ENCODE measurements at regions not wholly inside any gene's neighbourhood (a gene's known extent, or its start where the extent isn't known, plus 50 kb on each side); places are given as distances from the start of the nearest gene placed in this dataset.
"Not testable (repeated sequence)": the region's sequence is repeated elsewhere in the genome, so short reads cannot be mapped to it uniquely, and the experiment has no call there.

DNA sequence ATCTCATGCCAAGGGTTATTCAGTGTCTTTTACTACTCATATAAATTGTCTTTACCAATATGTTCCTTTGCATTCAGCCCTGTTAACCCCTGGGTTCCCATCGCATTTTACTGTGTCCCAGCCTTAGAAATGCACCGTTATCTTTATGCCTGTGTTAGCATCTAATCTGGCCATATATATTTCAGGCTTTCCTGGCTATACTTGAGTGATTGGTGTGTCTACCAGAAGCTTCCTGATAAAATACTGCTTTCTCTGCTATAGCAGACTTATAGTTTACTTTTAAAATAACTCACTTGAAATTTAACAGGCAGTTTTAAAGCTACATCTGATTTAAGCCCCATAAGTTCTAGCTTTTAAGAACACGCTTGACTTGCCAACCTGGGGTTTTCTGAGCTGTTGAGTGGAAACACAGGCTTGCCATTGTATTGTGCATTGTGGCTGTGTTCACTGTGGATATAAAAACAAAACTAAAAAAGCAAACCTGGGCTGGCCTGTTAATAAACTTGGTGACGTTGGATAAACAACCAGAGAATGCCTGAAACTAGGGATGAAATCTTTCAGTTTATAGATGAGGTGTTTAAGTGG lies 185.3 kb upstream of the TAPT1 start:
- ATAC-seq (no peak), DNase-seq (no peak)
- no peaks in the 10 kb centered on the region for H3K36me3 Mint-ChIP-seq (ENCODE audit: low read depth)
- peaks cover 2% of the 10 kb centered on the region for H3K27me3 Mint-ChIP-seq
- no peaks in the 10 kb centered on the region for H3K4me1 Mint-ChIP-seq
- no peak overlapping the region for H3K4me3 Mint-ChIP-seq
- no peak overlapping the region for H3K27ac Mint-ChIP-seq
- no peaks in the 10 kb centered on the region for H3K9me3 Mint-ChIP-seq

DNA sequence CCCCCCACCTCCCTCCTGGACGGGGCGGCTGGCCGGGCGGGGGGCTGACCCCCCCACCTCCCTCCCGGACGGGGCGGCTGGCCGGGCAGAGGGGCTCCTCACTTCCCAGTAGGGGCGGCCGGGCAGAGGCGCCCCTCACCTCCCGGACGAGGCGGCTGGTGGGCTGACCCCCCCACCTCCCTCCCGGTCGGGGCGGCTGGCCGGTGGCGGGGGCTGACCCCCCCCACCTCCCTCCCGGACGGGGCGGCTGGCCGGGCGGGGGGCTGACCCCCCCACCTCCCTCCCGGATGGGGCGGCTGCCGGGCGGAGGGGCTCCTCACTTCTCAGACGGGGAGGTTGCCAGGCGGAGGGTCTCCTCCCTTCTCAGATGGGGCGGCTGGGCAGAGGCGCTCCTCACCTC lies 166.9 kb upstream of the TAPT1 start:
- H3K36me3 Mint-ChIP-seq (ENCODE audit: low read depth); H3K27ac Mint-ChIP-seq; ATAC-seq; DNase-seq; H3K27me3 Mint-ChIP-seq; H3K9me3 Mint-ChIP-seq; H3K4me1 Mint-ChIP-seq; H3K4me3 Mint-ChIP-seq: not testable (repeated sequence)

DNA sequence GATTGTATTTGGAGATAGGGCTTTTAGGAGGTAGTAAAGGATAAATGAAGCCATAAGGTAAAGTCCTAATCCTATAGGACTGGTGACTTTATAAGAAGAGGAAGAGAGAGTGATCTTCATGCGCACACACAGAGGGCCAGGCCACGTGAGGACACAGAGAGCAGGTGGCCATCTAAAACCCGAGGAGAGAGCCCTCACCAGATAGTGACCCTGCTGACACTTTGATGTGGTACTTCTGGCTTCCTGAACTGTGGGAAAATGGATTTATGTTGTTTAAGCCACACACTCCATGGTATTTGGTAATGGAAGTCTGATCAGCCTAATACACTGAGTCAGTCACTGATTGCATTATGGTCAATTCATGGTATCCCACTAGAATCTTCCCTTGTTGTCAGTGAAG lies 164.9 kb upstream of the TAPT1 start:
- H3K4me3 Mint-ChIP-seq, result no peak overlapping the region
- H3K36me3 Mint-ChIP-seq (ENCODE audit: low read depth), result no peaks in the 10 kb centered on the region
- no peaks in the 10 kb centered on the region for H3K4me1 Mint-ChIP-seq
- H3K27me3 Mint-ChIP-seq, result peaks cover 4% of the 10 kb centered on the region
- H3K9me3 Mint-ChIP-seq, result no peaks in the 10 kb centered on the region
- no peak overlapping the region for H3K27ac Mint-ChIP-seq
- DNase-seq (no peak), ATAC-seq (no peak)

DNA sequence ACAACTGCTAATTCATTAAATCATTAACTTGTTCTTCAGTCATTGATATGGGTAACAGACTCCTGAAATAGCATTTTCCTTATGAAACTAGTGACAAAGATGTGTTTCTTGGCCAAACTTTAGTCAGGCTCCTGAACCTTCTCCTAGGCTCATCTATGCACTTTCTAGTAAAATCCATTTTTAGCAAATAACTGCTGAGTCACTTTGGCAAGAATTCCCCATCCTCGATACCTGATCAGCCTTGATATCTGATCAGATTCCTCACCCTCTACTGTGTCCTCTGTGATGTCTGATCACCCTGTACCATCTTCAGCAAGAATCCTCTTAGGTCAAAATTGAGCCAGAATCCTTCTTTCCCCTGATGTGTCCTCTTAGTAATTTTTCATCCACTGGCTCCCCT lies 161.2 kb upstream of the TAPT1 start:
- H3K27me3 Mint-ChIP-seq, result peaks cover 4% of the 10 kb centered on the region
- H3K27ac Mint-ChIP-seq, result no peak overlapping the region
- no peak for DNase-seq
- ATAC-seq, result no peak
- H3K4me1 Mint-ChIP-seq, result no peaks in the 10 kb centered on the region
- no peak overlapping the region for H3K4me3 Mint-ChIP-seq
- no peaks in the 10 kb centered on the region for H3K36me3 Mint-ChIP-seq (ENCODE audit: low read depth)
- no peaks in the 10 kb centered on the region for H3K9me3 Mint-ChIP-seq

DNA sequence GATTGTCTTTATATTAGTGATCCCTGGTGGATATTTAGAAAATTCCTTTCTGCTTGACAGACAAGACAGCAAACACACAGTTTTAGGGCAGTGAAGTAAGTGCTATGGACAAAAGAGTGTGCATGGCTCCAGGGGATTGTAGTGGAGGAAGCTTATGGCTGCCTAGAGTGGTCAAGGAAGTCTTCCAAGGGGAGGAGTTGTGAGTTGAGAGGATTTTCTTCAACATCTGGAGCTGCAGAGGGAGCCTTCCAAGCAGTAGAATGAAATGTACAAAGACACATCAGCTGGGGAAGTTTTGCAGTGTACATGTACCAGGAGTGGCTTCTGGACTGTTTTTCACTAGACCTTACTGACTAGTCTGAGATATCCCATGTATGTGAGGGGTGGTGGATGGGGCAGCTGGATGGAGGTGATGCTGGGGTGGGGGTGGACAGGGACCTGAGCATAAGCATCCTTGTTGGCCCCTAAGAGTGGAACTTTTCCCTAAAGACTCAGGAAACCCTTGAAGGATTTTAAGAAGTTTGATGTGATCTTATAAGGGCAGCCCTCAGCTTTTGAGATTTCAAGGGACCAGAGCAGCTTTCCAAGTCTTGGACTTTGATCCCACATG lies 160.5 kb upstream of the TAPT1 start:
- DNase-seq (no peak), ATAC-seq (no peak)
- peaks cover 4% of the 10 kb centered on the region for H3K27me3 Mint-ChIP-seq
- no peak overlapping the region for H3K4me3 Mint-ChIP-seq
- H3K4me1 Mint-ChIP-seq, result no peaks in the 10 kb centered on the region
- no peak overlapping the region for H3K27ac Mint-ChIP-seq
- H3K36me3 Mint-ChIP-seq (ENCODE audit: low read depth), result no peaks in the 10 kb centered on the region
- H3K9me3 Mint-ChIP-seq, result no peaks in the 10 kb centered on the region

DNA sequence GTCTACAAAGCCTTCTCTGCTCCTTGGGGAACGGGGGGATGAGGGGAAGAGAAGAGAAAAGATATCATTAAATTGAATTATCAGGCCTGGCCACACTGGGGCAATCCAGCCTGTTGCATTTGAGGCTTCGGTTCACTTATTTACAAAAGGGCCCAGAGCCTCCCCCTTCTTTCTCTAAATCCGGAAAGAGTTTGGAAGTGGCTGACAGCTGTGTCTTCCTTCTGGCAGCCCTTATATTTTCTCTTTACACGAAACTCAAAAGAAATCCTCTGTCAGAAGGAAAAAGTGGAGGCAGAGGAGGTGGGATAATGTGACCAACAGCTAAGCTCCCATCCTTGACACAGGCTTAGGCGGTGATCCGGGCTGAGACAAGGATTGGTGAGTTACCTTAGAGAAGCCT lies 158.3 kb upstream of the TAPT1 start:
- no peak overlapping the region for H3K4me3 Mint-ChIP-seq
- no peaks in the 10 kb centered on the region for H3K9me3 Mint-ChIP-seq
- H3K27ac Mint-ChIP-seq, result no peak overlapping the region

DNA sequence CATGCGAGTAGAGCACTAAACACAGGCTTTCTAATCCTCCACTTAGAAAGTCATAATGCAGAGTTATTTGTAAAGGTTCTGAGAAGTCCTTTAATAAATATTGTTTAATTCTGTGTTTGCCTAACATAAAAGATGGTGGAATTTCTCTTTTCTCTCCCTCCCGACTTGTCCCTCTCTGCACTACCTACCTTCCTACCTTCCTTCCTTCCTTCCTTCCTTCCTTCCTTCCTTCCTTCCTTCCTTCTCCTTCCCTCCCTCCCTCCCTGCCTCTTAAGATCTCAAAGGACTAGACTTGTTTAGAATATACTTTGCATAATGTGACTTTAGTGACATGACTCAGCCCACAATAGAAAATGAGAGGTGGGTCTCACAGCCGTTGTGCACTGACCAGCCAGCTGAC lies 156.3 kb upstream of the TAPT1 start:
- no peak overlapping the region for H3K4me3 Mint-ChIP-seq
- H3K9me3 Mint-ChIP-seq, result no peaks in the 10 kb centered on the region

More for the DNA sequence above, 158.3 kb upstream of the TAPT1 start:
- peaks cover 4% of the 10 kb centered on the region for H3K27me3 Mint-ChIP-seq
- H3K4me1 Mint-ChIP-seq, result no peaks in the 10 kb centered on the region
- H3K36me3 Mint-ChIP-seq (ENCODE audit: low read depth), result no peaks in the 10 kb centered on the region
- no peak for DNase-seq
- no peak for ATAC-seq

DNA sequence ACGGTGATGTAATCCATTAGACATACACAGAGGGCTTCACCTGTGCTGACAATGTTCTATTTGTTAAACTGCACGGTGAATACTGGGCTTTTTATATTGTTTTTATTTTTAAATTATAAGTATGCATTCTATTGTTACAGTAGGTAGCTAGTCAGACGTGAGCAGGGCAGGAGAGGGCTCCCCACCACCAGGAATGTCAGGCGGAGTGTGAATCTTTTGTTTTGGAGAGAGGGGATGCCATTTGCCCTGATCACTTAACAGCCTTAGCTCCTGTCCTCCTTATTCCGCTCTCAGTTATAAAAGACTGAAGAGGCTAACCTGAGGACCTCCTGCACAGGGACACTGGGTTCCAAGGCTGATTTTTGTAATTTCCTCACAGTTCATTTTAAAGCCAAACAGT lies 151.6 kb upstream of the TAPT1 start:
- no peaks in the 10 kb centered on the region for H3K36me3 Mint-ChIP-seq (ENCODE audit: low read depth)
- H3K27me3 Mint-ChIP-seq, result no peaks in the 10 kb centered on the region
- ATAC-seq, result no peak
- H3K9me3 Mint-ChIP-seq, result peaks cover 4% of the 10 kb centered on the region
- H3K4me3 Mint-ChIP-seq, result no peak overlapping the region
- no peak for DNase-seq
- H3K27ac Mint-ChIP-seq, result no peak overlapping the region
- H3K4me1 Mint-ChIP-seq, result no peaks in the 10 kb centered on the region

More for the DNA sequence above, 156.3 kb upstream of the TAPT1 start:
- no peaks in the 10 kb centered on the region for H3K36me3 Mint-ChIP-seq (ENCODE audit: low read depth)
- peaks cover 4% of the 10 kb centered on the region for H3K27me3 Mint-ChIP-seq
- no peaks in the 10 kb centered on the region for H3K4me1 Mint-ChIP-seq
- ATAC-seq (no peak), DNase-seq (no peak)
- no peak overlapping the region for H3K27ac Mint-ChIP-seq

DNA sequence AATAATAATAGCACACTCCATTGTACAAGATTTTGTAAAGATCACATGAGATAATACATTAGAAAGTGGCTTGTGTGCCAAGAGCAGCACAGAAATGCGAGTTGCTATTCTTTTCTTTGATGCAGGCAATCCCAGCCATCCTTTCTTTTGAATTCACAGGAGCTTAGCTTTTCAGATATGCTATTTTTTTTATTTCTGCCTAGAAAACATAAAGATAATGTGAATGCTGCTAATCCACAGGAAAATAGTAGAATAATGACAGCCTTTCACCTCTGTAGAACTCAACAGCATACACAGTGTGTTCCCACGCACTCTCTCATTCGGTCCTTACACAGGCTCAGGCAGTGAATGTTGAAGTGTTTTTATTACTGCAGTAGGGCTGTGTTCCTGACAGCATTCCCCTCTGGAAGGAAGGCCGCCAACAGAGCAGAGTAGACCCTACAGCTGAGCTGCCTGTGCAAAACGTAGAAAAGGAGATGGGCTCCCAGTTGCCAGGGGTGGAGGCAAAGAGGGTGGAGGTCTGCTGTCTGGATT lies 138.8 kb upstream of the TAPT1 start:
- Mint-ChIP-seq H3K27ac (no peak overlapping the region), H3K4me3 (no peak overlapping the region), H3K36me3 (ENCODE audit: low read depth) (no peaks in the 10 kb centered on the region), H3K9me3 (peaks cover 7% of the 10 kb centered on the region), H3K4me1 (no peaks in the 10 kb centered on the region), H3K27me3 (no peaks in the 10 kb centered on the region)
- DNase-seq, result no peak
- ATAC-seq, result no peak

DNA sequence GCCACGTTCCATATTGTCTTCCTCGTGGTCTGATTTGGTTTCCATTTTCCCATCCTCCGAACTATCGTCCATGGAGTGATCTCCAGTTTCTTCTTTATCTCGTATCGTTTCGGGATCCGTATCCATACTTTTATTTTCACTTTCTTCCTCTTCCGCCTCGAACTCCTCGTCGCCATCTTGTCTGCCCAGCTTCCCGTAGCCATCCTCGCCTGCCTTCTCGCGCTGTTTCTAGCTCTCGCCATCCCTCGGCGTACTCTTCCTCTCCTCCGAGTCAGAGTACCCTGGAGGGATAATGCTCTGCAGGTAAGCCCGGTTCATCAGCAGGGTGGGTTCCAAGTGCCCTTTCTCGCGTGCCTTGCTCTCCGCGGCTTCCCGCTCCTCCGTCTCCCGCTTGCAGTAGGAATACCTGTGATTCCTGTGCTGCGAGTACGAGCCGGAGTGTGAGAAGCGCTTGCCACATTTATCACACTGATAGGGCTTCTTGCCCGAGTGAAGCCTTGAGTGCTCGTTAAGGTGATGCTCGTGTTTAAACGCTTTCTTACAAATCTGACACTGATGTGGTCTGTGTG lies 134.5 kb upstream of the TAPT1 start:
- Mint-ChIP-seq H3K4me3 (no peak overlapping the region), H3K4me1 (no peaks in the 10 kb centered on the region), H3K27ac (no peak overlapping the region), H3K36me3 (ENCODE audit: low read depth) (no peaks in the 10 kb centered on the region), H3K9me3 (no peaks in the 10 kb centered on the region), H3K27me3 (no peaks in the 10 kb centered on the region)
- ATAC-seq (no peak), DNase-seq (no peak)

DNA sequence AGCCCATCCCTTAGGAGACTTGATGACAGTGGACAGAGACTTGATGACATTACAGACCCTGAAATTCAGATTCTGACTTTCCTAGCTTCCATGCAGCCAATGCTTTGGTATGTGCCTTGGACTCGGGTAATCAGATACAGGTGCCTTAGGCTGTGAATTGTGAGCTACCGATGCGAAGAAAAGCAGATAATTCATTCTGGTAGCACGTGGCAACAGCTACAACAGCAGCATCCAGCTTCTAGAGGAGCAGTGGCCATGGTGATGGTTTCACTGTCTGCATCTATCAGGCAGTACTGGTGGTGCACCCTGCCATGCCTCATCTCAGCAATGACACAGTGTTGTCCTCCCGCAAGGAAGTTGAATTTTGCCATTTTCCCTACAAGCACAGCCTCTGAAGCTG lies 126.9 kb upstream of the TAPT1 start:
- Mint-ChIP-seq H3K9me3 (no peaks in the 10 kb centered on the region), H3K4me3 (no peak overlapping the region), H3K36me3 (ENCODE audit: low read depth) (no peaks in the 10 kb centered on the region), H3K4me1 (no peaks in the 10 kb centered on the region), H3K27me3 (peaks cover 9% of the 10 kb centered on the region), H3K27ac (no peak overlapping the region)
- no peak for ATAC-seq
- no peak for DNase-seq

DNA sequence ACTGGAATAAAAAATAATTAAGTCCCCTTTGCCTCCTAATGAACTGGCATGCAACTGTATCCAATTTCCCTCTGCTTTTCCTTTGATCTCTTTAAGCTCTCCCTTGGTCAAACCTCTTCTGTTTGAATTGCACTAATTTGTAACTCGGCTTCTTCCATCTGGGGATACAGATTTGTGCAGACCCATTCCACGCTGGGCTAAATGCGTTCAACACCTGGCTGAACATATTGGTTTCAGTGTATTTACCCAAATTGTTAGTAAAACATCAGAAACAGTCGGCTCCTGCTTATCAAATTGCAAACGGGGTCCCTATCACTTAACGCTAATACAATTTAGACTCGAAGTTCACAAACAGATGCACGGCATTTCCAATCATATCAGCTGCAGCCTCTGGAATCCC lies 124.9 kb upstream of the TAPT1 start:
- Mint-ChIP-seq H3K9me3 (no peaks in the 10 kb centered on the region), H3K27me3 (peaks cover 12% of the 10 kb centered on the region), H3K36me3 (ENCODE audit: low read depth) (no peaks in the 10 kb centered on the region), H3K27ac (no peak overlapping the region), H3K4me3 (no peak overlapping the region), H3K4me1 (no peaks in the 10 kb centered on the region)
- no peak for DNase-seq
- ATAC-seq, result no peak

DNA sequence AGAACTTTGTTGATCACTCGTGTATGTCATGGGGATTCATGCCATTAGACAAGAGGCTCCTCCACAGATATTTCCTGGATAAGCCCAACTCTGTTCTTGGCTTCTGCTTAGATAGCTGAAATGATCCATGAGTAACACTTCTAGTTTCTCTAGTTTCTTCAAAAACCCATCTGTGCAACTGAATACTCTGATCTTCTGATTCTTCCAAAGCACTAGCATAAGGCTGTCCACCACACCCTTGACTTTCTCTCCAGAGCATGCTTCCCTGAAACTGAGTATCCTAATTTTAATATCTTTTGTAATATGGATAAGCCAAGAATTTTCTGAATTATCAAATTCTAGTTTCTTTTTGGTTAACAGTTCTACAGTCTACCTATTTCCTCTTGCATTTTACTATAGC lies 118.6 kb upstream of the TAPT1 start:
- no peak for DNase-seq
- Mint-ChIP-seq H3K4me3 (no peak overlapping the region), H3K9me3 (no peaks in the 10 kb centered on the region), H3K4me1 (no peaks in the 10 kb centered on the region), H3K36me3 (ENCODE audit: low read depth) (no peaks in the 10 kb centered on the region), H3K27ac (no peak overlapping the region), H3K27me3 (peaks cover 12% of the 10 kb centered on the region)
- ATAC-seq, result no peak

DNA sequence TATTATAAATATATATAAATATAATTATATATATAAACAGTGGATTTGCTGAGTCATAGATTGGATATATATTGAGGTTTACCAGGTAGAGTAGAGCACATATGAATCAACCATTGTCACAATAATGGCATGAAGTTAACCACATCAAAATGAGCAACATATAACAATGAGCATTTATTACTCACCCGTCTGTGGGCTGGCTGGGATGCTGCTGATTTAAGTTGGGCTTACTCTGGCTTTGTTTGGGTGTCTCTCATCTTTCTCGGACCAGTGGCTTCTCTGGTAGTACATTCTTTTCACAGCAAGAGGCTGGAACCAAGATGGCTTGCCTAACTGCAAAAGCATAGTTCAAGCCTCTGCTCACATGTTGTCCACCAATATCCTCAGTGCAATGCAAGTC lies 111.7 kb upstream of the TAPT1 start:
- peaks cover 7% of the 10 kb centered on the region for H3K27me3 Mint-ChIP-seq
- no peak overlapping the region for H3K27ac Mint-ChIP-seq
- H3K4me1 Mint-ChIP-seq, result no peaks in the 10 kb centered on the region
- no peak for ATAC-seq
- no peak for DNase-seq
- H3K36me3 Mint-ChIP-seq (ENCODE audit: low read depth), result no peaks in the 10 kb centered on the region
- H3K9me3 Mint-ChIP-seq, result no peaks in the 10 kb centered on the region
- no peak overlapping the region for H3K4me3 Mint-ChIP-seq

DNA sequence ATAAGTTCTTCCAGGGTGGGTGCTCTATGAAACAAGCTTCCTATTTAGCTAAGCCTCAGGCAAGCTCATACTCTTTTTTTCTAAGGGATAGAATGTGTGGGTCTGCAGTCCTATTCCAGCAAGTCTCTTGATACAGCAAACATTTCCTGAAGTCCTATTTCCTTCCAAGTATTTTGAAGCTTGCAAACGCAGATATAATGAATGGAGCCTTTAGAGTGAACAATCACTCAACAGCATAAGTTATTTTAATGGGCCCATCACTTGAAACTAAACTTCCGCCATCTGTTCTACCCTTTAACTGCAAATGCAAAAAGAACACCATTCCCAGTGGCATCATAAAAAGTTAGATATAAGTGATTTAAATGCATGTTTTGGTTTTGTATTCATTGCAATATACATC lies 108.3 kb upstream of the TAPT1 start:
- H3K4me1 Mint-ChIP-seq, result no peaks in the 10 kb centered on the region
- H3K4me3 Mint-ChIP-seq, result no peak overlapping the region
- H3K36me3 Mint-ChIP-seq (ENCODE audit: low read depth), result no peaks in the 10 kb centered on the region
- ATAC-seq, result no peak
- peaks cover 5% of the 10 kb centered on the region for H3K27me3 Mint-ChIP-seq
- DNase-seq, result no peak
- no peak overlapping the region for H3K27ac Mint-ChIP-seq
- no peaks in the 10 kb centered on the region for H3K9me3 Mint-ChIP-seq

Data from activated naive CD8-positive, alpha-beta T cell treated with anti-CD3 and anti-CD28 coated beads, Interleukin-2, amount 50 U/mL, for 24 hours (primary cell).